ENCODE measurements at regions not wholly inside any gene's neighbourhood (a gene's known extent, or its start where the extent isn't known, plus 50 kb on each side); places are given as distances from the start of the nearest gene placed in this dataset.

DNA sequence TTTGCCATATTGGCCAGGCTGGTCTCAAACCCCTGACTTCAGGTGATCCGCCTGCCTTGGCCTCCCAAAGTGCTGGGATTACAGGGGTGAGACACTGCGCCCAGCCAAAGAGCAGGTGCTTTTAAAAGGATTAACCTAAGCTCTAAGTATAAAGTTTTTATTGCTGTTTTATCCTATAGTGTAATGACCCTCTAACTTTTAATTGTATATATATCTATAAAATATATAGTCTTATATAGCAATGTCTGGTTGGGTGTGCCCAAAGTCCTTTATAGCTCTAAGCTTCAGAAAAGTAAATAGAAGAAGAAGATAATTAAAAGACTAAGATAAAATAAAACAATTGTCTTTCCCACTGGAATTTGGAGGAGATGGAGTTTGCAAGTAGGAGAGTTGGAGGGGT is 73.8 kb upstream of the ATP5PO start:
- Histone ChIP-seq H3K9me3 (ENCODE audit: control insufficient read depth, low read depth, low read length) (no peaks in the 10 kb centered on the region), H3K14ac (ENCODE audit: insufficient read depth, low read length) (no peak overlapping the region), H3K27ac (ENCODE audit: insufficient read length, low read depth, low read length) (no peak overlapping the region), H2BK12ac (ENCODE audit: insufficient read length, low read depth, low read length) (no peak overlapping the region), H3K79me1 (ENCODE audit: insufficient read depth, low read depth, low read length, poor library complexity, severe bottlenecking) (no peaks in the 10 kb centered on the region), H4K5ac (ENCODE audit: insufficient read length, low read depth, low read length) (no peak overlapping the region), H2AFZ (ENCODE audit: low read length) (no peak overlapping the region), H3K23me2 (ENCODE audit: insufficient read length, low read depth, low read length, poor library complexity, severe bottlenecking) (no peaks in the 10 kb centered on the region), H3K18ac (ENCODE audit: insufficient read length, low read depth, low read length) (no peak overlapping the region), H3K56ac (ENCODE audit: insufficient read length, low read depth, low read length) (no peak overlapping the region), H2BK120ac (ENCODE audit: low read depth, low read length, poor library complexity, severe bottlenecking) (no peak overlapping the region), H4K20me1 (ENCODE audit: control insufficient read depth, insufficient read depth, insufficient read length) (no peaks in the 10 kb centered on the region), H4K91ac (ENCODE audit: insufficient read length, low read depth, low read length) (no peak overlapping the region), H3K4ac (ENCODE audit: low read depth, low read length) (no peak overlapping the region), H3T11ph (ENCODE audit: low read length) (no peak overlapping the region), H3K79me2 (ENCODE audit: insufficient read depth, low read length) (no peaks in the 10 kb centered on the region), H2BK5ac (ENCODE audit: insufficient read length, low read length) (no peak overlapping the region), H3K9ac (ENCODE audit: extremely low read depth, insufficient read length, low read length) (no peak overlapping the region), H3K27me3 (ENCODE audit: insufficient read depth, low read length) (no peaks in the 10 kb centered on the region), H2AK5ac (ENCODE audit: insufficient read length, low read length) (no peak overlapping the region), H3K23ac (ENCODE audit: insufficient read length, low read depth, low read length) (no peak overlapping the region), H4K8ac (replicated peaks; ENCODE audit: insufficient read length, low read depth, low read length) (no peak overlapping the region), H3K4me1 (ENCODE audit: insufficient read depth, low read length) (no peaks in the 10 kb centered on the region), H3K4me2 (ENCODE audit: insufficient read depth, insufficient read length, low read length) (no peak overlapping the region), H2BK15ac (ENCODE audit: low read depth, low read length) (no peak overlapping the region), H2BK20ac (ENCODE audit: low read depth, low read length, poor library complexity, severe bottlenecking) (no peak overlapping the region)
- no CpG with 5 or more reads among the region's 2 CpGs for WGBS (ENCODE audit: extremely low coverage, insufficient read length, low lambda C conversion rate)
- H3K9me3 Mint-ChIP-seq, result no peaks in the 10 kb centered on the region
- no peak for DNase-seq
- H3K27ac Mint-ChIP-seq, result no peak overlapping the region
- no peak for TF ChIP-seq CTCF (conservative IDR thresholded peaks at IDR 0.05)
- H3K27me3 Mint-ChIP-seq (ENCODE audit: low read depth), result peaks cover 4% of the 10 kb centered on the region; the same call in 1 of the 2 replicates
- peaks cover 36 to 38% of the 10 kb centered on the region in 2 experiments for H3K4me1 Mint-ChIP-seq
- no peaks in the 10 kb centered on the region; a peak in 1 of 7 replicates for H3K36me3 Mint-ChIP-seq (ENCODE audit: insufficient read depth in 1 of 3, low read depth in 3 of 3)
- no peak overlapping the region for H3K4me3 Mint-ChIP-seq
